Pulmonary artery endothelial cell (primary cell): ENCODE measurements at regions not wholly inside any gene's neighbourhood (a gene's known extent, or its start where the extent isn't known, plus 50 kb on each side); places are given as distances from the start of the nearest gene placed in this dataset.

Experiments
- DNase-seq: peaks from one replicate; pipeline ENCODE4 v3.0.0-alpha.2; 2011; ENCODE audit warnings: low read depth, low spot score

DNA sequence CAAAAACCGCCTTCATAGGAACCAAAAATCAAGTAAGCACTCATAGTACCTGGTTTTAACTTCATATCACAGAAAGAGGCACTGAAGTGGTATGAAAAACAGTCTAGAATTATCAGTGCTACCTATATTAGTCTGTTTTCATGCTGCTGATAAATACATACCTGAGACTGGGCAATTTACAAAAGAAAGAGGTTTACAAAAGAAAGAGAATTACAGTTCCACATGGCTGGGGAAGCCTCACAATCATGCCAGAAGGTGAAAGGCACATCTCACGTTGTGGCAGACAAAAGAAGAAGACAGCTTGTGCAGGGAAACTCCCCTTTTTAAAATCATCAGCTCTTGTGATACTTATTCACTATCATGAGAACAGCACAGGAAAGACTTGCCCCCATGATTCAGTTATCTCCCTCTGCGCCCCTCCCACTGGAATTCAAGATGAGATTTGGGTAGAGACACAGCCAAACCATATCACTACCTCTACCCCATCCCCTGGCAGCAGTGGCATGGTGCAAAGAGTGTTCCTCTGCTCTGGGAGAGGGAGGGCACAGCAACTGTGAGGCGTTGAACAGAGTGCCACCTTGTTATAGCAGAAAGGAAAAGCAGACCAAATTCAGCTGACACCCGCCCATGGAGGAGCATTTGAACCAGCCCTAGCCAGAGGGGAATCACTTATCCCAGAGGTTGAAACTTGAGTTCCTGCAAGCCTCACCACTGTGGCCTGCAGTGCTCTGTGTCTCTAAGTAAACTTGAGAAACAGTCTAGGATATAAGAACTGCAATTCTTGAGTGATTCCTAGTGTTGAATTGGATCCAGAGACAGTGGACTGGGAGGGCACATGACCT is 61.9 kb upstream of the PTPRZ1 start:
- no peak for DNase-seq

DNA sequence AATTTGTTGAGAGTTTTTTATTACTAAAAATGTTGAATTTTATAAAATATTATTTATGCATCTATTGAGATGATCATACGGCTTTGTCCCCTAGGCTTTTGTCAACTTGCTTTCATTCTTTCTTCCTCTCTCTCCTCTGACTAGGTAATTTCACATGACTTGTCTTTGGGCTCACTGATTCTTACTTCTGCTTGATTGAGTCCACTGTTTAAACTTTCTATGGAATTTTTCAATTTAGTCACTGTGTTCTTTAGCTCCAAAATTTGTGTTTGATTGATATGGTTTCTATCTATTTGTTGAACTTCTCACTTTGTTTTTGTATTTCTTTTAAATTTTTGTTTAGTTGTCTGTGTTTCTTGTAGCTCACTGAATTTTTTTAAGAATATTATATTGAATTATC is 65.9 kb upstream of the PTPRZ1 start:
- no peak for DNase-seq

DNA sequence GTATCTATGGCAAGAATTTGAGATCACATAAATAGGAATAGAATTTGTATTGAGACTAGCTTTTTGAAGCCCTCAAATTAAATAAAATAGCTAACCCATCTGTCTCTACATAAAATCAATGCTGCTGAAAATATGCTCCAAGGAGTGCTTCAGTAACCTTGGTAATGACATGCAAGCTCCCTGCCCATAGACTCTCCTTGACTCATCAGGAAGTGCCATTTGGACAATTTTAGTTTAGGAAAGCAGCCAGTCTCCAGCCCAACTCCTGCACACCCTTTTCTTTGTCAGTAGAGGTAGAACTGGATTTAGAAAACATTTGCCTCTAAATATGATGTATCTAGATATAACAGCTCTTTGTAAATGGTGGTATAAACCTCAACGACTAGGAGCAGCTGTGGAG is 69.9 kb upstream of the PTPRZ1 start:
- DNase-seq: no peak

DNA sequence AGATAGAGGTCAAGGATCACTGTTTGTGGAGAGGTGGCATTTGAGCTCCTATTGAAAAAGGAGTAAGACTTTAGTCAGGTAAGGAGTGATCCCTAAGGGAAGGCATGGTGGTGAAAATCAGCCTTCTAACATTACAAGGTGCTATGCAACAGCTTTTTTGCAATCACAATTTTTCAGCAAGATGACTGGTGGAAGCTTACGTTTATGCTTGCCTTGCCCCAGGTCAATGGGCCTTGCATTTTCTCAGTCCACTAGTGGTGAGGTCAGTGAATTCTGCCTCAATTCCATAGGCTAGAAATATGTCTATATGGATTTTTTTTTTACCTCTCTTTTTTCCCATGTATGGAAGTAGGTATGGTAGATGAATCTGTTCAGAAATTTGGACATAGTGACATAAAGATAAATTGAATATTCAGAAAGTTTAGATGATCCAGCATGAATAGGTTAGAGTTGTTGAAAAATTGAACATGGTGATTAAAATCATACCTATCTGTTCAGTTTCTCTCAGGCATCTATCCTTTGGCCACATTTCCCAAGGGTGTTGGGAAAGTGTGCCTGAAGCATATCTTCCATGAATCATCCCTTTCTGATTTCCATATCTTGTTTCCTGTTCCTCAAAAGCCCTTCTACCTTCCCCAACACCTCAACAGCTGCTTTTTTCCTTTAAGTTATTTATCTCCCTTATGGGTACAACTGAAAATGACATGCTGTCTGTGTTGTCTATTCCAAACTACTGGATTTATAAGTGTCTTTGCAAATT is 71.9 kb upstream of the PTPRZ1 start:
- DNase-seq: no peak

DNA sequence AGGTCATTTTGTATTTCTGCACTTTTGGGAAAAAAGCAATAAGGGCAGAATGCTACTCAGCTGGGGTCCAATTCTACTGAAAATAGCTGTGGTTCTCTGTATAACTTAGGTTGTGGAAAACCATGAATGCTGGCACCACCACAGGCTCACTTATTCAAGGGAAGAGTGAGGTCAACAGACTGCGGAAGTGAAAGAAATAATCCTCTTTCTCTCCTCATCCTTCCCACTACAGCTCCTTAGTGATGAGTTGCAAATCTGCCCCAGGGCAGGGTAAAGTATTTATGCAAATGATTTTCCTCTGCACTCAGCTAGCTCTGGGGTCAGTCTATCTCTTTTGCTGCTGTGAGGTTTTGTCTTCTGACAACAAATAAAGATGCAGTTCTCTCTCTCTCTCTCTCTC is 74.1 kb upstream of the PTPRZ1 start:
- no peak for DNase-seq

DNA sequence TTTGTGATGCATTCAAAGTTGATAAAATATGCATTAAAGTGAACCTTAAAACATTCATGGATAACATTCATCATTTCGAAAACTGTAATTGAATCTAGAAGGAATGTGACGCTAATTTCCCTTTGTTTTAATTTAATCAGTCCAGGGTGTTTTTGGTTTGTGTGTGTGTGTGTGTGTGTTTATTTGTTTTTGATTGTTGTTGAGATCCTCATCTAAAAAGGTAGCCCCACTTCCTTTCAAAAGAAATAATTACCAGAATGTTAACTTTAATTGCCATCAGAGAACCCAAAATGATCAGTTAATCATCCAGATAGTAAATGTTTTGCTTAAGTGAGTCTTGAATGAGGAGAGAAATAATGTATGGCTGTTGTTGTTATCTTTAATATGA is 74.5 kb upstream of the PTPRZ1 start:
- DNase-seq: no peak

DNA sequence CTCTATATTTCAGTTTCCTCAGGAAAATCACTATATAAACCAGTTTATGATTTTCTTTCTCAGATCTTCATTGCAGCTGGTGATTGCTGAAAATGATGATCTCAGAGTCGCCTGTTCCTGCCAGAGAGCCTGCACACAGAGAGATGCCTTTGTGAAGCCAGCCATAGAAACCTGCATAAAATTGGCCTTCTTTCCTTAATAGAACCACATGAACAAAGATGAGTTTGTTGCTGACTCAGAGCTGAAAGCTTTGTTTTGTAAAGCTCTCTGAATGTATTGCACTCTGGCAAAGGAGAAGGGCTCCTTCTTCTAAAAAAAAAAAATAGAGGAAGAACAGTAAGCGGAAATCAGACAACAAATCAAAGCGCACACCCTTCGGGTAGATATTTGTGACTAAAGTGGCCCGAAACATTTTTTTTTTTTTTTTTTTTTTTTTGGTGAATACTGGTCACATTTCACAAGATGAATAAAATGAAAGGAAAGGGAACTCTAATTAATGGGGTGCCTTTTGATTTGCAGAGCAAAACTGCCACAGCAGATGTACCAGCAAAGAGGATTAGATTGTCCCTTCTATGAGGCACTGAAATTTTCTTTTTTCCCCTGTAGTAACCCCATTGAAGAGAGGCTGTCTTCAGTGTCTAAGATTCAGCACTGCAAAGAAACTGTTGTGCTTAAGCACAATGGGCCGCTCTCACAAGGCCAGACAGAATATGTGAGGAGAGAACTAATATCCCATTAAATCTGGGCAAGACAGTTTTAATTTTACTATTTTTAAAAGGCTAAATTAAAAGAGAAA is 75.1 kb upstream of the PTPRZ1 start:
- DNase-seq: no peak

DNA sequence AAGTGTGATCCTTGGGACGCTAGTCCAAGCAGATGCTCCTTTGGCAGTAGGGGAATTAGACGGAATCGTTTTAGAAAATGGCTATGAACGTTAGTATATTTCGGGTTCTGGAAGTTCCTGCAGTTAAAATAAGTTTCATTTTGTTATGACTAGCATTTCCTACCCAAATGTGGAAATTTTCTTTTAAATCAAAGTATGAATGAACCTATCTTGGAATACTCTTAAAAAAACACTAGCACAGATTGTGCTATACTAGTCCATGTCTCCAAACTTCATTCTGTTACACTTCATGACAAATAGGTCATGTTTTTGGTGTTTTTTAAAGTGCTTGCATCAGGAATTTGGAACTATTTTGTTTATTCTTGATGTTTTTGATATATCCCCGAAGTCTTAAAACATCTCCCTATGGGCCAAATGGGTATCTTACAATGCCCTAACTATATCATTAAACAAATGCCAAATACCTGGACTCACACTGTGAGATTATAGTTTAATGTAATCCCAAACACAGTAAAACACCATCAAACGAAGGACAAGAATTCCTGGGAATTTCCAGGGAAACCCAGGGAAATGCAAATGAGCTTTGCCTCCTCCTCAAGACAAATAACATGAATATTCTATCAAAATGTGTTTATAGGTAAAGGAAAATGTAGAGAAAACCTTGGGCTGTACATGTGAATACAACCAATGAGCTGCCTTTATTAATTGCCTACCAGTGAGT is 75.9 kb upstream of the PTPRZ1 start:
- DNase-seq: no peak

DNA sequence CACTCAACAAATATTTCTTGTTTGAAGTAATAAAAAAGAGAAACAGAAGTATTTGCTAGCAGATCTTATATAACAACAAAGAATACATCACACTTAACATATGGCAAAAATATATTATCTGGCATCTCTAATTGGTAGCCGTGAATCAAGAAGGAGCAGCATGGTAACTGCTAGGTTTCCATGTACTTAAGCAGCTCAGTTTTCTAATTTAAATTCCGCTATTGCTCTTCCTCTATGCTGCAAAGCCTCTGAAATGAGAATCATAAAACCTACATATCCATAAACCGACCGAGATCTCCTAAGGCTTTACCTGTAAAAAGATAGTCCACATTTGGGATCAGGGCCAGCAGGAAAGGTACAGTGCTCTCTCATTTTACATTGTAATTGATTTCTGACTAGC is 76.6 kb upstream of the PTPRZ1 start:
- DNase-seq: no peak

DNA sequence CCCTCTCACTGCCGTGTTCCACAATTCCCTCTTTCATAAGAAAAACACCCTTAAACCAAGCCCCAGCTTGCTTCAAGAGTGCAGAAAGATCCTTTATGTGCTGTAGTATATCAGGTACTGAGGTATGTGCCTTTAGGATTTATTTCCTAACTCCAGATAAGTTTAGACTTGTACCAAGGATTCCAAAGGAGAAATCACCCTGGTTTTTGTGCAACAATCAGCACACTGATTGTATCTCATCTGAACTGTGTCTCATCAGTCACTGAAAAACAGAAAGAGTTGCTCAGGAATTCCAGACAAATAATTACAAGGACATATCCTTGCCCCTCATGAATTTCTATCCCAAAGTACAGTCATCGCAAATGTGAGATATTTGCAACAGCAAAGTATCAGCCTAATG is 77.2 kb upstream of the PTPRZ1 start:
- no peak for DNase-seq

DNA sequence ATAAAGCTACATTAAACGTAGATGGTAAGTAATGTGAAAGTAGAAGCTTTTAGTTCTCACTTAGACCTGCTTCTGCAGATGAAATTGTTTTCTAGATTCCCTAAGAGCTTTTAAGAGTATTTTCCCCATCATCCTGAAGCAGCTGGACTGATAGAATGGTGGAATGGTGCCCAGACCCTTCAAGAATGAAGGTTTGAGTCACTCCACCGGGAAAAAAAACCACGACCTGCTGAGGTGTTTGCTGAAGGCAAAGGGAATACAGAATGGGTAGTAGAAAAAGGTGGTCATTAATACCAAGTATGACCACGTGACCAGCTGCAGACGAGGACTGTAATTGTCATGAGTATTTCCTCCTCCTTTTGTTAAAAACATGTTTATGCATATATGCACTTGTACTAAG is 79.2 kb upstream of the PTPRZ1 start:
- DNase-seq: no peak

DNA sequence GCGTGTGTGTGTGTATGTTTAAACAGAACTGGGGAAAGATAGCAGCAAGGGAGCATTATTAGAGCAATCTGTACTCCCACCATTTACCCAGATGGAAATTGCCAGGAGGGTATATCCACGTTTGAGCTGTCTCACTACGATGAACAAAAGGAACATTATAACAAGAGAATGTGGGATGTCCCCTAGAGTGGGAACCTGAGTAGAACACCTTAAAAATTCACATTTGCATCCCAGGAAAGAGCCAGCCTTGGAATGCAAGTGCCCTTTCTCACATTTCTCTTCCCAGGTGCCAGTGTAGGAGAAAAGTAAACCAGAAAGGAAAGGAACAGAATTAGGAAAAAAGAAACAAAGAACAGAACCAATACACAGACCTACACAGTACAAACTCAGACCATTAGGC is 95.3 kb upstream of the PTPRZ1 start:
- DNase-seq: no peak

DNA sequence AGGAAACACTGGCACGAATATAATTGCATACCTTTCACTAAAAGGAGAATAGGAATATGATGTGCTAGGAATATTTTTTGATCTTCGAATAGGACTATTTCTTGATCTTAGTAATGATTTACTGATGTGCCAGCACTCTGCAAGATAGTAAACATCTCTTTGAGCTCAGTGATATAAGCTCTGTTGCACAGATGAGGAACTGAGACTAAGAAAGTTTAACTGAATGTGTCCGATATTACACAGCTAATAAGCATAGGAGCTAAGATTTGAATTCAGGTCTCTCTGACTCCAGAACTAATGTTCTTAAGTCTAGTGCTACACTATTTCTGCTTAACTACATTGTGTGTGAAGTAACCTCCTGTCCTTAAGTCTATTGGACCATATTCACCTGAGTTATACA is 98.4 kb upstream of the PTPRZ1 start:
- no peak for DNase-seq

DNA sequence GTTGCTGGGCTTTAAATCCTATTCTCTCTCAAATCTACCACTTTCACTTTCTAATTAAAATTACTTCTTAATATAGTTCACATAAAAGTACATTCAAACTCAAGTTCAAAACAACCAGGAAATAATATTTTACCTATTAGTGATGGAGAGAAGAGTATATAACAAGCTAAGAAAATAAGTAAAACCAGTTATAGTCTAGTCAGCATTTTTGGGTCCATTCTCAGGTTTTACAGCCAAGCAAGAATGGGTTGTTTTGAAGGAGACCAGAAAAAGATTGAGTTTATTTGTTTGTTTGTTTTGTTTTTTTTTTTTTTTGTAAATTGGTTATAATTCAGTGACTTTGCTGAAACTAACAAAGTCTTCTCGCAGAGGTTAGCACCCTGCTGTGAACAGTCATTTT is 106.3 kb upstream of the PTPRZ1 start:
- no peak for DNase-seq

DNA sequence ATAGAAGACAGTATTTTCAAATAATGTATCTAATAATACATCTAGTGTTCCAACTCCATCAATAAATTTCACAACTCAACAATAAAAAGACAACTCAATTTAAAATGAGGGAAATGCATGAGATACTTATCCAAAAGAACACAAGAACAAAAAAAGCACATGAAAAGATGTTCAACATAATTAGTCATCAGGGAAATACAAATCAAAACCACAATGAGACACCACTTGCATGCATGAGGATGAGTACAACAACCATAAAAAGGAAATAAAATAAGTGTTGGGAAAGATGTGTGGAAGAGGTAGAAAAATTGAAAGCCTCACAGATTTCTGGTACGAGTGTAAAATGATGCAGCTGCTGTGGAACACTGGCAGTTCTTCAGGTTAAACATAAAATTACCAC is 111.6 kb upstream of the PTPRZ1 start:
- no peak for DNase-seq

DNA sequence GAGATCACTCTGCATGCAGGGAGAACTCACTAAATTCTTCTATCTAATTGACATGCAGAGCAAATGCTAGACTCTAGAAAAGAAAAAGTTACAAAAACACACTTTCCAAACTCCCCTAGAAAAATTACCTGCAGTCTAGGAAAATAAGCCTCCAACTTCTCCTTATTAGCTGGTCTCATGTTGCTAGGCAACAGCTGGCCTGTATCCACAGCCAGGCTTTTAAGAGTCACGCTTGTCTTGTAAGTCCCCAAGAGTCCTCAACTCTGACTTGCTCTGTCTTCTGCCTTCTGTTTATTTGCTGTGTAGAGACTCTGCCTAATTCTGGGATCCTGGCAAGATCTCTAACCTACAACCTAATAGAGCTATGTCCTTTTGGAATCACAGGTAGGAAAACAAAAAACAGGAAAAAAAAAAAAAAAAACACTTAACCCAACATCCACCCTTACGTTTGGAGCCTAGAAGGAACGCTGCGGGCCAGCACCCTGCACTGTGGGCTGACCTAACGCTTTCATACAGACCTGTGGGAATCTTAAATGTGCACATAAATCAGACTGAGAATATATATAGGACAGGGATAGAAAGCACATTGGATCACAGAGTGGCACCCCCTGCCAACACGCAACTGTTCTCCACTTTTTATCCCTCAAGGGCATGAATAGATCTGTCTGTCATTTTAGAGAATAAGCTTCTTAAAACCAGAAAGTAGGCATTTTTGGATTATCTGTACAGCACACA is 117.0 kb upstream of the PTPRZ1 start:
- DNase-seq: no peak

DNA sequence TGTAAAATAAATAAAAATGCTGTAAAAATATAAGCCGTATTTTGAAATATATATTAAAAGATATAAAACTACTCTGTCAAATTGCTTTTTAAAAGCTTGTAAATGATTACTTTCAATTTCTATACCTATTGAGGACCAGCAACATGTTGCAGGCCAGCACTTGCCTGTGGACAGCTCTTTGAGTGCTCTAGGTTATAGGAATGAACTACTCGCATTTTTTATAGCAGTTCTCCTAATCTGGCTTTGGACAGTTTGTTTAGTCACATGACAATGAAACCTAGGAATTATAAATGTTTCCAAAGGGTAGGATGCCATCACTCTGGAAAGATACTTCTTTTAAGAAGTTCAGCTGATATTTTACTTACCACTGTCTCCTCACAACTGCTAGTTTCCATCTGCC is 117.7 kb upstream of the PTPRZ1 start:
- DNase-seq: no peak

DNA sequence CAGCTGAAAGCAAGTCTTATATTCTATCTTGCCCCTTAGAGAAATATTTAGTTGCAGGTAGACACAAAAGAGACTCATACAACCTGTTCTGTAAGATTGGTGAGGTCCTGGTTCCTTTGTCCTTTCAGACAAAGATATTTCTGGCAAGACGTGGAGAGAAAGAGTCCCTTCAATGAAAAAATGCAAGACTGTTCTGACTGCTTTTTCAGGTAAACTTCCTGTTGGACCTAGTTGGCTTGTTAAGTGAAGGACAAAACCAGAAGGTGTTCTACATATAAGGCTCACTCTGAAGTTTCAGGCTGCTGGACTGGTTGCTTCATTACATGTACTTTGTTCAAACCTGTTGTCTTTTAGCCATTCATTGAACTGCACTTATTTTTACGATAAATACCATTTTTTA is 119.0 kb upstream of the PTPRZ1 start:
- no peak for DNase-seq

DNA sequence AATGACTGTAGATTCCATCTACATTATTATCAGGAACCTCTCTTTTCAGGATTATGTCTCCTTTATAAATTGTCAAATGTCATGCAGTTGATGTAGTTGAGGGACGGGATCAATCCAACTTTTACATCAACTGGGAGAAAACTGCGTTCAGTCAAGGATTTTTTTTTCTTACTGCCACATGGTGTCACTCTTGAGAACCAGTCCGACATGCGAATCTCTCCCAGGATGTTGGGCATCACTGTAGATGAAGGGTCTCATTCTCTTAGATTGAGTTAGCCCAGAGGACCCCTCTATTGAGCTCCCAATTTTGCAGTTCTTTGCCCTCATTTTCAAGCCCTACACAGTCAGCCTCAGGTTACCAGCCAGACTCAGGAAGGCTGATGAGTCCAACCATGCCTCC is 120.3 kb upstream of the PTPRZ1 start:
- no peak for DNase-seq

DNA sequence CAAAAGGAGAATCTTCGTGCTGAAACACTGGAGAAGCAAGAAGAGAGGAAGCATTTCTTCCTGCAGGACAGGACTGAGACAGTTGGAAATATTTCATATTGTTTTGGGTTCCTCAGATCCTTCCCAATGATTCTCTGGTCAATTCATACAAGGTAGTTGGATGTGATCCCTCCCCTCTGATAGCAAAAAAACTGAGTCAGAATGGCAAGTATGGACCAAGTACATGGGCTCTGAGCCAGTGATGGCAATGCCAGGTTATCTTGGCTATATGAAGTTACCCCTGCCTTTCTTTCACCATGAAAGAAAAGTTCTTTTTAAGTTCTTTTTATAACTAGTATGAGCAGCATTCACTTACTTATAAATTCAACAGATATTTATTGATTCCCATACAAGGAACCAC is 124.4 kb upstream of the PTPRZ1 start:
- no peak for DNase-seq

DNA sequence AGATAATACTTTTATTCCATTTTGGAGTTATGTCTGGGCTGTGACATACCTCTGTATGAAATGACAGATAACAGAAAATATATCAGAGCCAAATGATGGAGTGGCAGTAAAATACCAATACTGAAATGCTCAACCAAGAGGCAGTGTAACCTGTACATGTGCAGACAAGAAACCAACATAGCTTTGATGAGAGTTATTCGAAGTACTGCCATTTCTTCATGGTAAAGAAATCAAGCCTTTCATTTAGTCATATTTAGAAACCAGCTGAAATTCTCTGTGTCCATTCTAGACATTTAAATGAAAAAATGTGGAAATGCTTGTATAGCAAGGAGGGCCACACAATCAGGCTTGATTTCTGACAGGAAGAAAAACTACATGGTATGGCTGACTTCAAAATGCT is 127.1 kb upstream of the PTPRZ1 start:
- no peak for DNase-seq
